ENCODE measurements at regions not wholly inside any gene's neighbourhood (a gene's known extent, or its start where the extent isn't known, plus 50 kb on each side); places are given as distances from the start of the nearest gene placed in this dataset.

DNA sequence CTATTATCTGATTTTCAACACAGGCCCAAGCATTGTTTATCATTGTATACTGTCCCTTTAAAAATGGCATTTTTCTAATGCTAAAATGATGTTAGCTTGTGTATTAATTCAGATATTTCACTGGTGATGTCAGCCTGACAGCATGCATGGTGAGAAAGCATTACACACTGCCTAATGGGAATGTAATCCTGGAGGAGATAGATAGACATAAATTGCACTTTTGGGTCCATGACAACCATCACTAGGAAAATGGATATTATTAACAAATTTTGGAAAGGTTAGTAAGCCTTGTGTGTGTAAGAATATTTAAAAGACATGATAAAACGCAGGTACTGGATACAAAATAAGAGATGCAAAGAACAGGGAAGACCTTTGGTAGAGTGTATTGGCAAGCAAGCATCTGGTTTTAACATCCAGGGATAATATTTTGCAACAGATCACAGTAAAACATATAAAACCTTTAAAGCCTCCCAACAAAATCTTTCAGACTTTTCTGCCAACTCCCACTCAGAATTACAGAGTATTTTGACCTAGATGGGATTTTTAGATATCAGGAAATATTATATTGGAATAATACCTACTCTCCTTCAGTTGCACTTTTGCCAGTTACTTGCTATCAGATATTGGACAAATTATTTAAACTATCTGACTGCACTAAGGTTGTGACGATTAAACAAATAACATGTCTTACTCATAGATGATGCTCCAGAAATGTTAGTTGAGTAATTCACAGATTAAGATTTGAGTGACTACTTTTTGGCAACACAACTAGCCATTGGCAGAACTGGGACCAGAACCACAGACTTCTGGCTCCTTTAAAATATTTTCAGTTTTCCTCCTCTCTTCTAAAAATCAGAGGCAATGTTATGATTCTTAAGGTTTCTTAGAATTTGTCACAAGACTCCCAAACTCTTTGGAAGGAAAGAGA is 291.6 kb upstream of the SEMA3C start:
- TF ChIP-seq, protein P1, sequence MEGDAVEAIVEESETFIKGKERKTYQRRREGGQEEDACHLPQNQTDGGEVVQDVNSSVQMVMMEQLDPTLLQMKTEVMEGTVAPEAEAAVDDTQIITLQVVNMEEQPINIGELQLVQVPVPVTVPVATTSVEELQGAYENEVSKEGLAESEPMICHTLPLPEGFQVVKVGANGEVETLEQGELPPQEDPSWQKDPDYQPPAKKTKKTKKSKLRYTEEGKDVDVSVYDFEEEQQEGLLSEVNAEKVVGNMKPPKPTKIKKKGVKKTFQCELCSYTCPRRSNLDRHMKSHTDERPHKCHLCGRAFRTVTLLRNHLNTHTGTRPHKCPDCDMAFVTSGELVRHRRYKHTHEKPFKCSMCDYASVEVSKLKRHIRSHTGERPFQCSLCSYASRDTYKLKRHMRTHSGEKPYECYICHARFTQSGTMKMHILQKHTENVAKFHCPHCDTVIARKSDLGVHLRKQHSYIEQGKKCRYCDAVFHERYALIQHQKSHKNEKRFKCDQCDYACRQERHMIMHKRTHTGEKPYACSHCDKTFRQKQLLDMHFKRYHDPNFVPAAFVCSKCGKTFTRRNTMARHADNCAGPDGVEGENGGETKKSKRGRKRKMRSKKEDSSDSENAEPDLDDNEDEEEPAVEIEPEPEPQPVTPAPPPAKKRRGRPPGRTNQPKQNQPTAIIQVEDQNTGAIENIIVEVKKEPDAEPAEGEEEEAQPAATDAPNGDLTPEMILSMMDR (conservative IDR thresholded peaks at IDR 0.05): no peak
- no peaks in the 10 kb centered on the region for H3K27me3 Mint-ChIP-seq
- H3K36me3 Mint-ChIP-seq: no peaks in the 10 kb centered on the region
- no peaks in the 10 kb centered on the region for H3K4me1 Mint-ChIP-seq (ENCODE audit: unreplicated experiment)
- H3K9me3 Mint-ChIP-seq: no peaks in the 10 kb centered on the region
- no peak for DNase-seq (ENCODE audit: extremely low spot score, unreplicated experiment)
- H3K27ac Mint-ChIP-seq: no peak overlapping the region
- no peak overlapping the region for H3K4me3 Mint-ChIP-seq

DNA sequence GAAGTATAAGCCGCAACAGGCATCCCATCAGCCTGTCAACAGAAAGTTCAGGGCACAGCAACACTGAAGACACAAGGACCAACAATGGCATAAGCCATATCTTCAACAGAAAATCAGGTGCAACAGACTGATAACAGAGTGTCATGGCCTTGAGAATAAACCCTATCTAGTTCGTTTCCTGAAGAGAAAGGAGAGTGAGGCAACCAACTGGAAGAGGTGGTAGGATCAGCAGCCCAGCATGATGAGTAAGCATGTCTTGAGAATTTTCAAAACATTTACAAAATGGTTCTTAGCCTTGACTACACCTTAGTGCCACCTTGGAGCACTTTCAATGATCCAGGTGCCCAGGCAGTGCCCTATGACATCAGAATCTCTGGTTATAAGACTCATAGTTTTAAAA is 290.2 kb upstream of the SEMA3C start:
- TF ChIP-seq, protein P1 (conservative IDR thresholded peaks at IDR 0.05): no peak
- no peaks in the 10 kb centered on the region for H3K36me3 Mint-ChIP-seq
- H3K27ac Mint-ChIP-seq: no peak overlapping the region
- H3K27me3 Mint-ChIP-seq: no peaks in the 10 kb centered on the region
- no peak for DNase-seq (ENCODE audit: extremely low spot score, unreplicated experiment)
- no peaks in the 10 kb centered on the region for H3K4me1 Mint-ChIP-seq (ENCODE audit: unreplicated experiment)
- H3K9me3 Mint-ChIP-seq: peaks cover 4% of the 10 kb centered on the region
- H3K4me3 Mint-ChIP-seq: no peak overlapping the region

DNA sequence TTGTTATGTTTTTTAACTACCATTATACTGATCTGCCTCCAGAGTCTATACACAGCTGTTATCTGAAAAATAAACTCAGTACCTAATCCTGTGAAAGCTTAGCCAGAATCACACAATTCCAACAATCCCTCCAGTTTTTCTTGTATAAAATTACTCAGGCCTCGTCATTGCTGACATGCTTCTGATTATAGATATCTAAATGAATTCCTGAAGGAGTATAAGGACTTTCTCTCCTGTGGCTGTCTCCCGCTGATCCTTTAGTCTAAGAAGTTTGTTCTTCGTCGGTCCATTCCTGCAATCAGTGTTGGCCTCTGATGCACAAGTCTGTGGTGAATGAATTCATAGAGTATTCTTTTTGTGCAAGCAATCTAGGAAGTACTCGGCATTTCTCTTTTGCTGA is 288.9 kb upstream of the SEMA3C start:
- Mint-ChIP-seq H3K9me3 (peaks cover 4% of the 10 kb centered on the region), H3K27ac (no peak overlapping the region), H3K4me1 (ENCODE audit: unreplicated experiment) (no peaks in the 10 kb centered on the region), H3K27me3 (no peaks in the 10 kb centered on the region), H3K36me3 (no peaks in the 10 kb centered on the region), H3K4me3 (no peak overlapping the region)
- no peak for DNase-seq (ENCODE audit: extremely low spot score, unreplicated experiment)
- TF ChIP-seq, protein P1 (conservative IDR thresholded peaks at IDR 0.05): no peak

DNA sequence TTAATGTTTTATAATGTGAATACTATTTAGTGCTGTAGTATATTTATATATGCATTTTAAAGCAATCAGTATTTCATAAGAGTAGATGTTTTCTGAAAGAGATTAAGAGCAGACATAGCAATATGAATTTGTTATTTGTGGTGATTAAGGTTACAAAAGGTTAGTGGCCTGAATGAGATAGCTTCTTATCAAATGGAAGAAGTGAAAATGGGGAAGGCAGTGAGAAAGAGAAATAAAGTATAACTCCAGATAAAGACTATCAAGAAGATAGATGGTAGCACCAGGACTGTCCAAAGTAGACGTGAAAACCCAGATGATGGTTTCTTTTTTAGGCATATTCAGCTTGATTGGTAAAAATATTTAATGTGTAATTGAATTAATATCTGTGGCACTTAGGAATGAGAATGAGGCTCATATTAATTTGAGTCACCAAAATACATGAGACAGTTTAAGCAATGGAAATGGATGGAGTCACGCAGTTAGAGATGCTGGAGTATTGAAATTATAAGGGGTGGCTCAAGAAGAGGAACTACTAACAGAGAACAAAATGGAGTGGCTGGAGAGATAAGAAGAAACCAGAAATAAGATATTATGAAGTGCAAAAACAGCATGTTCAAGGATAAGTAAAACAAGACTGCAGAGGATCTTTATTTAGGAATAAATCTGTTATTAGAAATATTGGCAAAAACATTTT is 288.0 kb upstream of the SEMA3C start:
- Mint-ChIP-seq H3K4me3 (no peak overlapping the region), H3K9me3 (peaks cover 4% of the 10 kb centered on the region), H3K4me1 (ENCODE audit: unreplicated experiment) (no peaks in the 10 kb centered on the region), H3K27me3 (no peaks in the 10 kb centered on the region), H3K36me3 (no peaks in the 10 kb centered on the region), H3K27ac (no peak overlapping the region)
- TF ChIP-seq, protein P1 (conservative IDR thresholded peaks at IDR 0.05): no peak
- DNase-seq (ENCODE audit: extremely low spot score, unreplicated experiment): no peak

DNA sequence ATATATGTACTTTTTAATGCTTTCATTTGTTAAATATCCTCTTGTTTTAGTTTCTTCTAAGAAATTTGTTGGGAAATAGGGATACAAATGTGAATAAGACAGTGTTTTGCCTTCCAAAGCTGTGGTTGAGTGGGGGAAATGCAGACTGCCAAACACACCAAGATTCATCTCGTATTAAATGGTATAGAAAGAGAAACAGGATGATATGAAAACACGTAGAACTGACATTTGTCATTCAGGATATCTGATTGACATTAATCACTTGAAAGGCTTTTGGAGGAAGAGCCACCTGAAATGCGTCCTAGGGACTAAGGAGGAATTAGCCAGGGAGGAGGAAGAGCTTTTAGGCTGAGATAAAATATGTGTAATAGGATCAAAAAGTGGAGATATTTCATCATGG is 287.4 kb upstream of the SEMA3C start:
- H3K9me3 Mint-ChIP-seq: peaks cover 4% of the 10 kb centered on the region
- H3K27me3 Mint-ChIP-seq: no peaks in the 10 kb centered on the region
- no peak overlapping the region for H3K4me3 Mint-ChIP-seq
- no peak for DNase-seq (ENCODE audit: extremely low spot score, unreplicated experiment)
- TF ChIP-seq, protein P1 (conservative IDR thresholded peaks at IDR 0.05): no peak
- no peaks in the 10 kb centered on the region for H3K4me1 Mint-ChIP-seq (ENCODE audit: unreplicated experiment)
- no peak overlapping the region for H3K27ac Mint-ChIP-seq
- H3K36me3 Mint-ChIP-seq: no peaks in the 10 kb centered on the region

Measured in type B pancreatic cell (in vitro differentiated cells).